HL-60 (cell line): ENCODE measurements at regions not wholly inside any gene's neighbourhood (a gene's known extent, or its start where the extent isn't known, plus 50 kb on each side); places are given as distances from the start of the nearest gene placed in this dataset.

Experiments used
- POLR2AphosphoS5 ChIP-seq: IDR thresholded peaks from 2 replicates; pipeline ENCODE4 v1.6.1; 2012; ENCODE audit warnings: low read depth
- TF ChIP-seq, protein P1 (sequence below): IDR thresholded peaks from 2 replicates; pipeline ENCODE4 v1.6.1; 2012; ENCODE audit warnings: low read depth; ENCODE audit not compliant: insufficient replicate concordance
- TF ChIP-seq, protein P2 (sequence below): IDR thresholded peaks from one replicate; pipeline ENCODE4 v1.5.1; 2011; ENCODE audit warnings: low read length, control low read depth, inconsistent platforms; ENCODE audit not compliant: insufficient read depth

DNA sequence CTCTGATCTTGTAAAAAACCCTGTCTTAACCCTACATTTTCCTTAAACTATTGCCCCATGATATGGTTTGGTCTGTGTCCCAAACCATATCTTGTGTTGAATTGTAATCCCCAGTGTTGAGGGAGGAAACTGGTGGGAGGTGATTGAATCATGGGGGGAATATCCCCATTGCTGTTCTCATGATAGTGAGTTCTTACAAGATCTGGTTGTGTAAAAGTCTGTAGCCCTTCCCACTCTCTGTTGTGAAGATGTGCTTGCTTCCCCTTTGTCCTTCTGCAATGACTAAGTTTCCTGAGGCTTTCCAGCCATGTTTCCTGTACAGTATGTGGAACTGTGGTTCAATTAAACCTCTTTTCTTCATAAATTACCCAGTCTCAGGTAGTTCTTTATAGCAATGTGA is 881.4 kb downstream of the DIPK2A start:
- TF ChIP-seq, protein P1, sequence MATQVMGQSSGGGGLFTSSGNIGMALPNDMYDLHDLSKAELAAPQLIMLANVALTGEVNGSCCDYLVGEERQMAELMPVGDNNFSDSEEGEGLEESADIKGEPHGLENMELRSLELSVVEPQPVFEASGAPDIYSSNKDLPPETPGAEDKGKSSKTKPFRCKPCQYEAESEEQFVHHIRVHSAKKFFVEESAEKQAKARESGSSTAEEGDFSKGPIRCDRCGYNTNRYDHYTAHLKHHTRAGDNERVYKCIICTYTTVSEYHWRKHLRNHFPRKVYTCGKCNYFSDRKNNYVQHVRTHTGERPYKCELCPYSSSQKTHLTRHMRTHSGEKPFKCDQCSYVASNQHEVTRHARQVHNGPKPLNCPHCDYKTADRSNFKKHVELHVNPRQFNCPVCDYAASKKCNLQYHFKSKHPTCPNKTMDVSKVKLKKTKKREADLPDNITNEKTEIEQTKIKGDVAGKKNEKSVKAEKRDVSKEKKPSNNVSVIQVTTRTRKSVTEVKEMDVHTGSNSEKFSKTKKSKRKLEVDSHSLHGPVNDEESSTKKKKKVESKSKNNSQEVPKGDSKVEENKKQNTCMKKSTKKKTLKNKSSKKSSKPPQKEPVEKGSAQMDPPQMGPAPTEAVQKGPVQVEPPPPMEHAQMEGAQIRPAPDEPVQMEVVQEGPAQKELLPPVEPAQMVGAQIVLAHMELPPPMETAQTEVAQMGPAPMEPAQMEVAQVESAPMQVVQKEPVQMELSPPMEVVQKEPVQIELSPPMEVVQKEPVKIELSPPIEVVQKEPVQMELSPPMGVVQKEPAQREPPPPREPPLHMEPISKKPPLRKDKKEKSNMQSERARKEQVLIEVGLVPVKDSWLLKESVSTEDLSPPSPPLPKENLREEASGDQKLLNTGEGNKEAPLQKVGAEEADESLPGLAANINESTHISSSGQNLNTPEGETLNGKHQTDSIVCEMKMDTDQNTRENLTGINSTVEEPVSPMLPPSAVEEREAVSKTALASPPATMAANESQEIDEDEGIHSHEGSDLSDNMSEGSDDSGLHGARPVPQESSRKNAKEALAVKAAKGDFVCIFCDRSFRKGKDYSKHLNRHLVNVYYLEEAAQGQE = no peak
- TF ChIP-seq, protein P2, sequence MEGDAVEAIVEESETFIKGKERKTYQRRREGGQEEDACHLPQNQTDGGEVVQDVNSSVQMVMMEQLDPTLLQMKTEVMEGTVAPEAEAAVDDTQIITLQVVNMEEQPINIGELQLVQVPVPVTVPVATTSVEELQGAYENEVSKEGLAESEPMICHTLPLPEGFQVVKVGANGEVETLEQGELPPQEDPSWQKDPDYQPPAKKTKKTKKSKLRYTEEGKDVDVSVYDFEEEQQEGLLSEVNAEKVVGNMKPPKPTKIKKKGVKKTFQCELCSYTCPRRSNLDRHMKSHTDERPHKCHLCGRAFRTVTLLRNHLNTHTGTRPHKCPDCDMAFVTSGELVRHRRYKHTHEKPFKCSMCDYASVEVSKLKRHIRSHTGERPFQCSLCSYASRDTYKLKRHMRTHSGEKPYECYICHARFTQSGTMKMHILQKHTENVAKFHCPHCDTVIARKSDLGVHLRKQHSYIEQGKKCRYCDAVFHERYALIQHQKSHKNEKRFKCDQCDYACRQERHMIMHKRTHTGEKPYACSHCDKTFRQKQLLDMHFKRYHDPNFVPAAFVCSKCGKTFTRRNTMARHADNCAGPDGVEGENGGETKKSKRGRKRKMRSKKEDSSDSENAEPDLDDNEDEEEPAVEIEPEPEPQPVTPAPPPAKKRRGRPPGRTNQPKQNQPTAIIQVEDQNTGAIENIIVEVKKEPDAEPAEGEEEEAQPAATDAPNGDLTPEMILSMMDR = no peak
- no peak for TF ChIP-seq POLR2AphosphoS5
